Heart left ventricle (tissue), 16 donors: ENCODE measurements at regions not wholly inside any gene's neighbourhood (a gene's known extent, or its start where the extent isn't known, plus 50 kb on each side); places are given as distances from the start of the nearest gene placed in this dataset.

Experiments used
- ATAC-seq, 4 donors: fragments of 200-7000 bp; cut with Tn5 transposase; one replicate each; pipeline ENCODE4 v1.9.1; 2020 to 2022; ENCODE audit warnings: moderate library complexity in 4 of 4, mild to moderate bottlenecking in 3 of 4, moderate number of reproducible peaks in 1 of 4
- DNase-seq, 5 donors: peaks; one replicate each; pipeline ENCODE4 v3.0.0-alpha.2; 2020
- H3K27ac ChIP-seq, 12 donors: fragments of 200-600 bp; sonication (generic) in 4 of 12; one replicate each; pipeline versions ENCODE4 v1.5.0 to v1.8.0; 2016 to 2022; ENCODE audit warnings: mild to moderate bottlenecking in 2 of 12
- H3K27me3 ChIP-seq, 9 donors: fragments of 200-600 bp; sonication (generic) in 2 of 9; one replicate each; pipeline versions ENCODE4 v1.5.1 to v1.8.0; 2016 to 2022; ENCODE audit warnings: mild to moderate bottlenecking in 3 of 9
- H3K36me3 ChIP-seq, 9 donors: fragments of 200-600 bp; sonication (generic) in 2 of 9; one replicate each; pipeline versions ENCODE4 v1.5.0 to v1.8.0; 2018 to 2022; ENCODE audit warnings: mild to moderate bottlenecking in 2 of 9
- H3K4me1 ChIP-seq, 12 donors: fragments of 200-600 bp; sonication (generic) in 4 of 12; one replicate each; pipeline versions ENCODE4 v1.5.0 to v1.8.0; 2016 to 2022; ENCODE audit warnings: mild to moderate bottlenecking in 3 of 12
- H3K4me3 ChIP-seq, 12 donors: fragments of 200-600 bp; sonication (generic) in 4 of 12; one replicate each; pipeline versions ENCODE4 v1.5.0 to v1.8.0; 2017 to 2022; ENCODE audit warnings: mild to moderate bottlenecking in 9 of 12, moderate library complexity in 4 of 12
- H3K9me3 ChIP-seq, 12 donors: fragments of 200-600 bp; sonication (generic) in 4 of 12; one replicate each; pipeline versions ENCODE4 v1.5.0 to v1.8.0; 2016 to 2022; ENCODE audit warnings: mild to moderate bottlenecking in 1 of 12
- POLR2A ChIP-seq, 2 donors: fragments of 450-650 bp; IDR thresholded peaks; one replicate each; pipeline ENCODE4 v1.6.1; 2017; ENCODE audit warnings: antibody characterized with exemption in 2 of 2, mild to moderate bottlenecking in 2 of 2, moderate library complexity in 2 of 2
- WGBS, 4 donors: extraction: QIAGEN DNeasy Blood & Tissue Kit in 2 of 4; methylation state at CpG; one replicate each; pipeline versions ENCODE4 v1.1.5 to v1.1.7; 2013 to 2018; 5-methylcytosine and 5-hydroxymethylcytosine counted together
- intact Hi-C, 10 donors: fragments of 100-400 bp; cut with DNase I; formaldehyde crosslinking; loops; one replicate each; pipeline versions ENCODE4 v1.11.1 to v1.14.2; 2022
- TF ChIP-seq, protein P1 (sequence below), 12 donors: fragments of 200-600 bp; sonication (generic) in 4 of 12; IDR thresholded peaks; one replicate each; pipeline versions ENCODE4 v1.5.0 to v1.8.0; 2018 to 2022; ENCODE audit warnings: antibody characterized with exemption in 12 of 12, mild to moderate bottlenecking in 5 of 12
- donor health status: ischemic (EF 13 %, LVEDD 7.1; RV severe dilation, severe dysfunction).
- donor health status: healthy with polysubstance abuse.
- donor health status: DM: no; HTN: yes; CAD: no.
- donor health status: DM: no; HTN: no; CAD: no.
- donor health status: ischemic (EF 25% LVEDD 6.9; RV normal size, moderate dysfunction).
- donor health status: ischemic (EF 25% LVEDD 5.7; RV mildly dilated, moderate dysfunction).
- donor health status: healthy.
- donor health status: DM: yes; HTN: yes; CAD: no.
- donor health status: ischemic (EF 35%, LVEDD 5.7; RV mildly dilated, moderate dysfunction).
- donor health status: nonischemic (EF 11% LVEDD 7.7; RV severe dilation, severe dysfunction).
- donor health status: DM: yes; HTN: yes; CAD: no.
- donor health status: PGD.
- donor health status: ischemic (EF 29% LVEDD 5.4; RV normal size, mild dysfunction).
- donor health status: nonischemic (EF 23%, LVEDD 6.1; RV moderate dilation, normal function).

DNA sequence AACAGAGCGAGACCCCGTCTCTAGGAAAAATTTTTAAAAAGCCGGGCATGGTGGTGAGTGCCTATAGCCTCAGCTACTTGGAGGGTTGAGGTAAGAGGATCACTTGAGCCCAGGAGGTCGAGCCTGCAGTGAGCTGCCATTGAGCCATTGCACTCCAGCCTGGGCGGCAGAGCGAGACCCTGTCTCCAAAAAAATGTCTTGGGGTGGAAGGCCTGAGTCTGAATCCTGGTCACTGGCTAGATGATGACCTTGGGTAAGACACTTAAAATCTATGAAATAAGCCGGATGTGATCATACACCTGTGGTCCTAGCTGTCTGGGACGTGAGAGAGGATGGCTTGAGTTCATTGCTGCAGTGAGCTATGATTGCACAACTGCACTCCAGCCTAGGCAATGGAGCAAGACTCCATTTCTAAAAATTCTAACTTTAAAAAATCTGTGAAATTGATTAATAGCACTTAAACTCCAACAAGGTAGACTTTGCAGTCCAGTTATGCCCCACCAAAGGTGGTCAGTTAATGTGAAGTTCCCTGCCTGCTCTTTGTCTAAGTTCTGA is 157.3 kb upstream of the UMPS start:
- TF ChIP-seq POLR2A (IDR thresholded peaks at IDR 0.05), result no peak
- TF ChIP-seq, protein P1, sequence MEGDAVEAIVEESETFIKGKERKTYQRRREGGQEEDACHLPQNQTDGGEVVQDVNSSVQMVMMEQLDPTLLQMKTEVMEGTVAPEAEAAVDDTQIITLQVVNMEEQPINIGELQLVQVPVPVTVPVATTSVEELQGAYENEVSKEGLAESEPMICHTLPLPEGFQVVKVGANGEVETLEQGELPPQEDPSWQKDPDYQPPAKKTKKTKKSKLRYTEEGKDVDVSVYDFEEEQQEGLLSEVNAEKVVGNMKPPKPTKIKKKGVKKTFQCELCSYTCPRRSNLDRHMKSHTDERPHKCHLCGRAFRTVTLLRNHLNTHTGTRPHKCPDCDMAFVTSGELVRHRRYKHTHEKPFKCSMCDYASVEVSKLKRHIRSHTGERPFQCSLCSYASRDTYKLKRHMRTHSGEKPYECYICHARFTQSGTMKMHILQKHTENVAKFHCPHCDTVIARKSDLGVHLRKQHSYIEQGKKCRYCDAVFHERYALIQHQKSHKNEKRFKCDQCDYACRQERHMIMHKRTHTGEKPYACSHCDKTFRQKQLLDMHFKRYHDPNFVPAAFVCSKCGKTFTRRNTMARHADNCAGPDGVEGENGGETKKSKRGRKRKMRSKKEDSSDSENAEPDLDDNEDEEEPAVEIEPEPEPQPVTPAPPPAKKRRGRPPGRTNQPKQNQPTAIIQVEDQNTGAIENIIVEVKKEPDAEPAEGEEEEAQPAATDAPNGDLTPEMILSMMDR (IDR thresholded peaks at IDR 0.05), result no peak
- DNase-seq, result no peak
- Histone ChIP-seq H3K27me3 (no peaks in the 10 kb centered on the region), H3K4me1 (peaks cover 0 to 38% (median 12%) of the 10 kb centered on the region in 12 donors), H3K27ac (no peak overlapping the region), H3K4me3 (no peak overlapping the region), H3K9me3 (no peaks in the 10 kb centered on the region), H3K36me3 (no peaks in the 10 kb centered on the region)
- intact Hi-C loops, result loop anchor here in 1 of 10 donors (10.0 kb wide), 1 partner anchor 332 kb away; no protein-coding TSS in a partner anchor
- WGBS, 4 donors, result 85 to 98% (median 98%) methylated on average over 8 of the region's 8 CpGs
- no peak for ATAC-seq

DNA sequence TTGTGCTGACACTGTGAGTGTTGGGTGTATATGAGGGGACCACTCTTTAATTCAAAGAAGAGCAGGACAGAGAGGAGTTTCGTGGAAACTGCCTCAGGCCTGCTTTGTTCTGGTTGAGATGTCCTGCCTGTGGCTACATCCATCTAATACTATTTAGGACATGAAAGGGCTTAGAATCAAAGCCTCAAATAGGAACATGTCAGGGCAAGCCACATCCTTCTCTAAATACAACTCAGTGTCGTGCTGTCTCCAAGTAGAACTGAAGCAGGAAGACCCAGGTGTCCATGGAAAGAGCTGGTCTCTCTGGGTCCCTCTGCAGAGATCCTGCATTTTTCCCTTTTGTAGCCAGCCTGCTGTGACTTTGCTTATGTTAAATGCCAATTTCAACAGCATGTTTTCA is 156.2 kb upstream of the UMPS start:
- no peak overlapping the region for H3K4me3 ChIP-seq
- intact Hi-C loops, result loop anchor here in 1 of 10 donors (10.0 kb wide), 1 partner anchor 331 kb away; no protein-coding TSS in a partner anchor
- H3K9me3 ChIP-seq, result no peaks in the 10 kb centered on the region
- H3K27me3 ChIP-seq, result no peaks in the 10 kb centered on the region
- no peak for ATAC-seq
- no peaks in the 10 kb centered on the region for H3K36me3 ChIP-seq
- TF ChIP-seq, protein P1 (IDR thresholded peaks at IDR 0.05), result no peak
- TF ChIP-seq POLR2A (IDR thresholded peaks at IDR 0.05), result no peak
- H3K4me1 ChIP-seq, result peaks cover 0 to 35% (median 12%) of the 10 kb centered on the region in 12 donors
- 93 to 97% (median 95%) methylated on average over 2 of the region's 2 CpGs for WGBS, 4 donors
- no peak overlapping the region for H3K27ac ChIP-seq
- no peak for DNase-seq

DNA sequence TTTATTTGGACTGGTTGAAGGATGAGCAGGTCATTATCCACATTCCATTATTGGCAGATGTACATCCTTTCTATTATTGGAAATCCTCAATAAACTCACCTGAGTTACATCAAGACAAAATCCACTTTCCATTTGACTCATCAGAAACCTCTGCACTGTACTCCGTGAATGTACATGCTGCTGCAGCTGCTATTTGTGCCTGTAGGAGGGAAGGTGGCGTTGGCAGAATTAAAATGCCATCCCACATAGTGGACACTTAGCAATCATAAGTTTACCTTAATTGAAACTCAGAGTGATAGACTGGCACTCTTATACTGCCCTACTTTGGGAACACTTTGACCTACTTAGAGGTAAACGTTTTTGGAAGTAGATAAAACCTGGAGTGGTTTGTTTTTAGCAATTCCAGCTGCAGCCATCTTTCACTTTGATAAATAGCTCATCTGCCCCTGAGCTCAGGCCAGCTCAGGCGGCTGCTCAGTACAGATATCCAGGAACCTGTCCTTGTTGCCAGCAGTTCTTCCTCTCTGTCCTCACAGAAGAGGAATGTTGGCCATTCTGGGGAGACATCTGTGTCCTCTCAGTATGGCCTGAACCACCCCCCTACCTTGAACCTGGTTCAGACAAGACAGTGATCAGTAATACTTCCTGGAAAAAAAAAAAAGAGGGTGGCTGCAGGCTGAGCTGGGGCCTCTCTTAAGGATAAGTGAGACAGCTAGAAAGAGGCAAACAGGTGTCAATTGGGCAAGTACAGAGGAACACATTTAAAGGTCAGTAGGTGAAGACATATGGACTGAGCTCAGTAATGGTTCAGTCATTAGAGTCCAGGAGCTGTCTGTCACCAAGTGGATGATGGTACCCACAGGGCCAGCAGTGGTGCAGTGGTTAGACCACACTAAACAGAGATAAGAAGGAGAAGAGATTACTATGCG is 153.4 kb upstream of the UMPS start:
- Histone ChIP-seq H3K9me3 (no peaks in the 10 kb centered on the region), H3K4me1 (peaks cover 0 to 16% (median 5%) of the 10 kb centered on the region in 12 donors), H3K27me3 (no peaks in the 10 kb centered on the region), H3K4me3 (no peak overlapping the region), H3K27ac (peak overlapping the region in 3 of 12 donors; percentile 18 to 24 (median 21)), H3K36me3 (no peaks in the 10 kb centered on the region)
- intact Hi-C loops, result loop anchor here in 1 of 10 donors (10.0 kb wide), 1 partner anchor 328 kb away; no protein-coding TSS in a partner anchor
- TF ChIP-seq, protein P1 (IDR thresholded peaks at IDR 0.05), result peak in 8 of 12 donors; percentile 7 to 40 (median 24)
- TF ChIP-seq POLR2A (IDR thresholded peaks at IDR 0.05), result no peak
- ATAC-seq (peak; percentile 70 to 81 (median 74)), DNase-seq (no peak)
- 42 to 54% (median 50%) methylated on average over 5 of the region's 5 CpGs for WGBS, 4 donors
